Spleen (tissue), 7 donors: ENCODE measurements at regions not wholly inside any gene's neighbourhood (a gene's known extent, or its start where the extent isn't known, plus 50 kb on each side); places are given as distances from the start of the nearest gene placed in this dataset.

Experiments
- POLR2A ChIP-seq, 3 donors: fragments of 450-650 bp; IDR thresholded peaks; one replicate each; pipeline ENCODE4 v1.5.1; 2017; ENCODE audit warnings: antibody characterized with exemption in 3 of 3, mild to moderate bottlenecking in 1 of 3
- POLR2AphosphoS5 ChIP-seq, 3 donors: sonication (generic); formaldehyde crosslinking; IDR thresholded peaks; one replicate each; pipeline ENCODE4 v1.5.1; 2017; ENCODE audit warnings: antibody characterized with exemption in 3 of 3
- TF ChIP-seq, protein P1 (sequence below), 11 experiments: fragments of 200-600 bp in 7 of 11; fragments of 450-650 bp in 4 of 11; sonication (generic) in 4 of 11; IDR thresholded peaks in 8 of 11; conservative IDR thresholded peaks in 3 of 11; 1 replicate in 7 of 11; 2 replicates in 4 of 11; pipeline versions ENCODE4 v1.4.0 to v1.8.0; 2016 to 2021; ENCODE audit warnings: antibody characterized with exemption in 11 of 11, inconsistent platforms in 4 of 11, mild to moderate bottlenecking in 1 of 11
- donor health status: DM: no; HTN: no; CAD: no; lungs with moderate emphysema.
- donor health status: DM: no; HTN: no; CAD: no.
- donor health status: DM: no; HTN: no; CAD: no.

DNA sequence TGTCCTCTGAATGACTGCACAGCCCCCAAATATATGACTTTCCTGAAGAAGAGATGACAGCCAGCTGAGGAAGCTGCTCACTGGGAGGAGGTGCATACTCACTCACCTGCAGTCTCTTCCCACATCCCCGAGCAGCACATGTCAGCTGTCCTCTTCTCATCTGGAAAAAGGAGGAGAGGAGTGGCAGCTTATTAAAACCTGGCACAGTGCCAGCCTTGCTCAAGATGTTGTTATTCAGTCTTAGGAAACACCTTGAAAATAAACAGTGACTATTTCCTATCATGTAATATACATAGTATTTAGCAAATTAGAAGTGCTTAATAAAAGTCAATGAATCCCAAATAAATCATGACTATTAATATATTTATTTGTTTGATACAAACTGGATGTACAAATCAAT is 232.9 kb downstream of the EPM2A start:
- TF ChIP-seq POLR2AphosphoS5 (IDR thresholded peaks at IDR 0.05) (no peak), POLR2A (IDR thresholded peaks at IDR 0.05) (no peak)
- TF ChIP-seq, protein P1, sequence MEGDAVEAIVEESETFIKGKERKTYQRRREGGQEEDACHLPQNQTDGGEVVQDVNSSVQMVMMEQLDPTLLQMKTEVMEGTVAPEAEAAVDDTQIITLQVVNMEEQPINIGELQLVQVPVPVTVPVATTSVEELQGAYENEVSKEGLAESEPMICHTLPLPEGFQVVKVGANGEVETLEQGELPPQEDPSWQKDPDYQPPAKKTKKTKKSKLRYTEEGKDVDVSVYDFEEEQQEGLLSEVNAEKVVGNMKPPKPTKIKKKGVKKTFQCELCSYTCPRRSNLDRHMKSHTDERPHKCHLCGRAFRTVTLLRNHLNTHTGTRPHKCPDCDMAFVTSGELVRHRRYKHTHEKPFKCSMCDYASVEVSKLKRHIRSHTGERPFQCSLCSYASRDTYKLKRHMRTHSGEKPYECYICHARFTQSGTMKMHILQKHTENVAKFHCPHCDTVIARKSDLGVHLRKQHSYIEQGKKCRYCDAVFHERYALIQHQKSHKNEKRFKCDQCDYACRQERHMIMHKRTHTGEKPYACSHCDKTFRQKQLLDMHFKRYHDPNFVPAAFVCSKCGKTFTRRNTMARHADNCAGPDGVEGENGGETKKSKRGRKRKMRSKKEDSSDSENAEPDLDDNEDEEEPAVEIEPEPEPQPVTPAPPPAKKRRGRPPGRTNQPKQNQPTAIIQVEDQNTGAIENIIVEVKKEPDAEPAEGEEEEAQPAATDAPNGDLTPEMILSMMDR (IDR thresholded peaks at IDR 0.05 in 8 of 11, conservative IDR thresholded peaks at IDR 0.05 in 3 of 11): no peak
